Spleen (tissue), 11 donors: ENCODE measurements at regions not wholly inside any gene's neighbourhood (a gene's known extent, or its start where the extent isn't known, plus 50 kb on each side); places are given as distances from the start of the nearest gene placed in this dataset.

Experiments used
- DNase-seq: peaks from one replicate; pipeline ENCODE4 v3.0.0-alpha.2; 2020
- H3K27ac ChIP-seq, 8 donors: fragments of 200-600 bp; sonication (generic) in 7 of 8; 1 replicate in 4 of 8; 2 replicates in 4 of 8; pipeline versions ENCODE4 v1.5.0 to v1.8.0; 2016 to 2021; ENCODE audit warnings: inconsistent platforms in 4 of 8, mild to moderate bottlenecking in 4 of 8, moderate library complexity in 1 of 8
- H3K27me3 ChIP-seq, 7 donors: fragments of 200-600 bp; sonication (generic) in 6 of 7; replicated peaks in 1 of 7; 1 replicate in 4 of 7; 2 replicates in 3 of 7; pipeline versions ENCODE4 v1.5.0 to v1.8.0; 2016 to 2021; ENCODE audit warnings: inconsistent platforms in 3 of 7, mild to moderate bottlenecking in 1 of 7
- H3K36me3 ChIP-seq, 6 donors: fragments of 200-600 bp; sonication (generic) in 5 of 6; 1 replicate in 4 of 6; 2 replicates in 2 of 6; pipeline versions ENCODE4 v1.5.0 to v1.8.0; 2016 to 2021; ENCODE audit warnings: inconsistent platforms in 2 of 6
- H3K4me1 ChIP-seq, 6 donors: fragments of 200-600 bp; sonication (generic) in 5 of 6; 1 replicate in 3 of 6; 2 replicates in 3 of 6; pipeline versions ENCODE4 v1.5.0 to v1.8.0; 2016 to 2021; ENCODE audit warnings: inconsistent platforms in 3 of 6
- H3K4me3 ChIP-seq, 8 donors: fragments of 200-600 bp; sonication (generic) in 7 of 8; 1 replicate in 4 of 8; 2 replicates in 4 of 8; pipeline versions ENCODE4 v1.5.0 to v1.8.0; 2016 to 2021; ENCODE audit warnings: inconsistent platforms in 4 of 8, mild to moderate bottlenecking in 4 of 8, moderate library complexity in 2 of 8
- H3K9me3 ChIP-seq, 8 donors: fragments of 200-600 bp; sonication (generic) in 7 of 8; 1 replicate in 4 of 8; 2 replicates in 4 of 8; pipeline versions ENCODE4 v1.5.0 to v1.8.0; 2016 to 2021; ENCODE audit warnings: inconsistent platforms in 4 of 8
- CTCF ChIP-seq, 11 experiments: fragments of 200-600 bp in 7 of 11; fragments of 450-650 bp in 4 of 11; sonication (generic) in 4 of 11; IDR thresholded peaks in 8 of 11; conservative IDR thresholded peaks in 3 of 11; 1 replicate in 7 of 11; 2 replicates in 4 of 11; pipeline versions ENCODE4 v1.4.0 to v1.8.0; 2016 to 2021; ENCODE audit warnings: antibody characterized with exemption in 11 of 11, inconsistent platforms in 4 of 11, mild to moderate bottlenecking in 1 of 11
- POLR2A ChIP-seq, 3 donors: fragments of 450-650 bp; IDR thresholded peaks; one replicate each; pipeline ENCODE4 v1.5.1; 2017; ENCODE audit warnings: antibody characterized with exemption in 3 of 3, mild to moderate bottlenecking in 1 of 3
- POLR2AphosphoS5 ChIP-seq, 3 donors: sonication (generic); formaldehyde crosslinking; IDR thresholded peaks; one replicate each; pipeline ENCODE4 v1.5.1; 2017; ENCODE audit warnings: antibody characterized with exemption in 3 of 3
- WGBS, 5 donors: extraction: QIAGEN DNeasy Blood & Tissue Kit in 3 of 5; methylation state at CpG; one replicate each; pipeline versions ENCODE4 v1.1.5 to v1.1.7; 2013 to 2018; 5-methylcytosine and 5-hydroxymethylcytosine counted together
- intact Hi-C: fragments of 100-400 bp; cut with DNase I; formaldehyde crosslinking; loops from one replicate; pipeline ENCODE4 v1.15.0; 2023; ENCODE audit warnings: low total_unique reads
- donor health status: healthy with polysubstance abuse.
- donor health status: DM: no; HTN: no; CAD: no; lungs with moderate emphysema.
- donor health status: DM: no; HTN: no; CAD: no.
- donor health status: Bipolar disorder and iron deficiency.
- donor health status: healthy.
- donor health status: DM: no; HTN: no; CAD: no.
- donor health status: DM: yes; HTN: yes; CAD: no.

- no peak for DNase-seq
- Histone ChIP-seq H3K4me1 (no peaks in the 10 kb centered on the region), H3K36me3 (no peaks in the 10 kb centered on the region), H3K4me3 (no peak overlapping the region), H3K27me3 (peaks cover 0 to 6% (median 0%) of the 10 kb centered on the region in 7 donors), H3K27ac (no peak overlapping the region), H3K9me3 (no peaks in the 10 kb centered on the region)
- TF ChIP-seq POLR2AphosphoS5 (IDR thresholded peaks at IDR 0.05) (no peak), CTCF (IDR thresholded peaks at IDR 0.05 in 8 of 11, conservative IDR thresholded peaks at IDR 0.05 in 3 of 11) (no peak), POLR2A (IDR thresholded peaks at IDR 0.05) (no peak)
- intact Hi-C loops: no loop called here
Measured at GRCh38 chr5:39774605-39775004, 349.8 kb upstream of the DAB2 start.

- Histone ChIP-seq H3K4me1 (no peaks in the 10 kb centered on the region), H3K27ac (no peak overlapping the region), H3K27me3 (peaks cover 0 to 8% (median 0%) of the 10 kb centered on the region in 7 donors), H3K9me3 (no peaks in the 10 kb centered on the region), H3K36me3 (no peaks in the 10 kb centered on the region), H3K4me3 (no peak overlapping the region)
- intact Hi-C loops: no loop called here
- 51 to 70% (median 63%) methylated on average over 2 of the region's 2 CpGs for WGBS, 5 donors
- no peak for DNase-seq
- TF ChIP-seq POLR2AphosphoS5 (IDR thresholded peaks at IDR 0.05): no peak
- TF ChIP-seq POLR2A (IDR thresholded peaks at IDR 0.05): no peak
- TF ChIP-seq CTCF (IDR thresholded peaks at IDR 0.05 in 8 of 11, conservative IDR thresholded peaks at IDR 0.05 in 3 of 11): no peak
Measured at GRCh38 chr5:39772307-39772706, 347.5 kb upstream of the DAB2 start.

- H3K9me3 ChIP-seq: peaks cover 0 to 4% (median 0%) of the 10 kb centered on the region in 8 donors
- peaks cover 0 to 8% (median 0%) of the 10 kb centered on the region in 7 donors for H3K27me3 ChIP-seq
- WGBS, 5 donors: 86 to 95% (median 90%) methylated on average over 5 of the region's 5 CpGs
- DNase-seq: no peak
- no peaks in the 10 kb centered on the region for H3K36me3 ChIP-seq
- no peak for TF ChIP-seq POLR2AphosphoS5 (IDR thresholded peaks at IDR 0.05)
- no peak for TF ChIP-seq POLR2A (IDR thresholded peaks at IDR 0.05)
- TF ChIP-seq CTCF (IDR thresholded peaks at IDR 0.05 in 8 of 11, conservative IDR thresholded peaks at IDR 0.05 in 3 of 11): no peak
- no peaks in the 10 kb centered on the region for H3K4me1 ChIP-seq
- H3K27ac ChIP-seq: no peak overlapping the region
- no peak overlapping the region for H3K4me3 ChIP-seq
- intact Hi-C loops: no loop called here
Measured at GRCh38 chr5:39767916-39768315, 343.1 kb upstream of the DAB2 start.

GRCh38 chr5:39765366-39765765, 340.6 kb upstream of the DAB2 start:
- Histone ChIP-seq H3K4me1 (peaks cover 0 to 5% (median 0%) of the 10 kb centered on the region in 6 donors), H3K27me3 (peaks cover 0 to 8% (median 0%) of the 10 kb centered on the region in 7 donors), H3K27ac (no peak overlapping the region), H3K36me3 (no peaks in the 10 kb centered on the region), H3K4me3 (no peak overlapping the region), H3K9me3 (peaks cover 0 to 4% (median 0%) of the 10 kb centered on the region in 8 donors)
- intact Hi-C loops: no loop called here
- TF ChIP-seq CTCF (IDR thresholded peaks at IDR 0.05 in 8 of 11, conservative IDR thresholded peaks at IDR 0.05 in 3 of 11) (no peak), POLR2AphosphoS5 (IDR thresholded peaks at IDR 0.05) (no peak), POLR2A (IDR thresholded peaks at IDR 0.05) (no peak)
- no peak for DNase-seq
- 46 to 82% (median 60%) methylated on average over 2 of the region's 2 CpGs for WGBS, 5 donors
